ENCODE measurements at regions not wholly inside any gene's neighbourhood (a gene's known extent, or its start where the extent isn't known, plus 50 kb on each side); places are given as distances from the start of the nearest gene placed in this dataset.
A peak's percentile ranks its signal among the peaks of the same experiment; 100 is the strongest.

GRCh38 chr6:106729841-106730240 lies 100.5 kb downstream of the QRSL1 start:
- no peaks in the 10 kb centered on the region for H3K79me2 ChIP-seq (ENCODE audit: control insufficient read depth, insufficient read depth, low read length)
- Mint-ChIP-seq H3K4me3 (peak overlapping the region; percentile 6), H3K27ac (peak overlapping the region; percentile 16), H3K9me3 (ENCODE audit: insufficient read depth) (no peaks in the 10 kb centered on the region), H3K4me1 (peaks cover 46% of the 10 kb centered on the region), H3K27me3 (no peaks in the 10 kb centered on the region)
- H3K4me2 ChIP-seq (replicated peaks; ENCODE audit: low read depth, low read length, poor library complexity, severe bottlenecking), result peak overlapping the region; percentile 39
- H3K4me3 ChIP-seq (ENCODE audit: control extremely low read depth in 1 of 5, extremely low read depth in 1 of 5, insufficient read depth in 1 of 5, low read depth in 2 of 5, low read length in 4 of 5), result peak overlapping the region in 2 of 5 experiments; percentile 10 to 39
- H3K36me3 ChIP-seq (replicated peaks in 1 of 2; ENCODE audit: control extremely low read depth in 1 of 2, control insufficient read depth in 1 of 2, extremely low read depth in 1 of 2, insufficient read depth in 2 of 2, low read length in 1 of 2), result no peaks in the 10 kb centered on the region
- peaks cover 20 to 24% of the 10 kb centered on the region in 2 donors for H3K4me1 ChIP-seq (ENCODE audit: control insufficient read depth in 2 of 2, insufficient read depth in 2 of 2, low read length in 2 of 2)
- WGBS (ENCODE audit: insufficient coverage), result 28% methylated on average over 3 of the region's 4 CpGs
- H3K9ac ChIP-seq (ENCODE audit: low read length), result no peak overlapping the region
- no peak for TF ChIP-seq CTCF (IDR thresholded peaks at IDR 0.05)
- no peak for TF ChIP-seq EZH2 (IDR thresholded peaks at IDR 0.05; ENCODE audit: borderline replicate concordance, insufficient read depth, low read depth, low read length, poor library complexity, severe bottlenecking)
- DNase-seq (no peak), ATAC-seq (ENCODE audit: low read depth) (peak; percentile 41)
- H3K27ac ChIP-seq (ENCODE audit: low read length in 2 of 2), result peak overlapping the region in 1 of 2 donors; percentile 38
- H4K20me1 ChIP-seq (ENCODE audit: control insufficient read depth, insufficient read depth, low read length, poor library complexity, severe bottlenecking), result no peaks in the 10 kb centered on the region
- ChIA-PET POLR2A (no interaction called here), CTCF (no interaction called here)
- peak overlapping the region; percentile 43 for H2AFZ ChIP-seq (ENCODE audit: insufficient read depth, low read depth, low read length, poor library complexity, severe bottlenecking)
- no peaks in the 10 kb centered on the region for H3K27me3 ChIP-seq (replicated peaks in 1 of 4; ENCODE audit: control extremely low read depth in 1 of 4, control insufficient read depth in 3 of 4, insufficient read depth in 4 of 4, low read length in 3 of 4)
- intact Hi-C loops (cut with micrococcal nuclease), result no loop called here
- H3K9me3 ChIP-seq (ENCODE audit: control extremely low read depth in 1 of 3, control insufficient read depth in 2 of 3, insufficient read depth in 1 of 3, low read length in 2 of 3), result no peaks in the 10 kb centered on the region

DNA sequence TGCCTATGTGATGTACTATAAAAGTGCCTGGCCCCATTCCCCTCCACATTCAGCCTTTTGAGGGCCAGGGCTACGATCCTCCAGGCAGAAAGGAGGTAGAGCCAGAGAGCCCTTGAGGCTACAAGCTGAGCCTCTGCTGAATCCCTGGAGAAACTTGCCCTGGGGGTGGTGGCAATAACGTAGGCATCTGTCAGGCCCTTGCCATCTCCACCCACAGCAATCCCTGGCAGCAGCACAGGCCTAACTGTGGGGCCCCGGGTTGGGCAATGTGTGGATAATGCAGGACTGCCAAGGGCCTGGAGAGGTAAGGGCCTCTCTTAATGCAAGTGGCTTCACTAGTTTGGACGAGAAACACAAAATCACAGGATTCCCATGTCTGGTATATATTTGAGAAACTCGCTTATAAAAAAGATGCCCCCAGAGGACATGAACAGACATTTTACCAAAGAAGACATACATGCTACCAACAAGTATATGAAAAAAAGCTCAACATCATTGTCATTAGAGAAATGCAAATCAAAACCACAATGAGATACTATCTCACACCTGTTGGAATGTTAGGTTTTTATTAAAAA lies 99.0 kb downstream of the QRSL1 start:
- Histone ChIP-seq H3K4me3 (ENCODE audit: control extremely low read depth in 1 of 5, extremely low read depth in 1 of 5, insufficient read depth in 1 of 5, low read depth in 2 of 5, low read length in 4 of 5) (no peak overlapping the region), H3K36me3 (replicated peaks in 1 of 2; ENCODE audit: control extremely low read depth in 1 of 2, control insufficient read depth in 1 of 2, extremely low read depth in 1 of 2, insufficient read depth in 2 of 2, low read length in 1 of 2) (no peaks in the 10 kb centered on the region), H3K79me2 (ENCODE audit: control insufficient read depth, insufficient read depth, low read length) (no peaks in the 10 kb centered on the region), H4K20me1 (ENCODE audit: control insufficient read depth, insufficient read depth, low read length, poor library complexity, severe bottlenecking) (no peaks in the 10 kb centered on the region), H3K4me2 (replicated peaks; ENCODE audit: low read depth, low read length, poor library complexity, severe bottlenecking) (no peak overlapping the region), H3K9me3 (ENCODE audit: control extremely low read depth in 1 of 3, control insufficient read depth in 2 of 3, insufficient read depth in 1 of 3, low read length in 2 of 3) (no peaks in the 10 kb centered on the region), H3K9ac (ENCODE audit: low read length) (no peak overlapping the region), H3K27me3 (replicated peaks in 1 of 4; ENCODE audit: control extremely low read depth in 1 of 4, control insufficient read depth in 3 of 4, insufficient read depth in 4 of 4, low read length in 3 of 4) (no peaks in the 10 kb centered on the region), H2AFZ (ENCODE audit: insufficient read depth, low read depth, low read length, poor library complexity, severe bottlenecking) (no peak overlapping the region), H3K4me1 (ENCODE audit: control insufficient read depth in 2 of 2, insufficient read depth in 2 of 2, low read length in 2 of 2) (peaks cover 18 to 24% of the 10 kb centered on the region in 2 donors), H3K27ac (ENCODE audit: low read length in 2 of 2) (no peak overlapping the region)
- intact Hi-C loops (cut with micrococcal nuclease), result no loop called here
- peak overlapping the region; percentile 7 for H3K4me3 Mint-ChIP-seq
- H3K27ac Mint-ChIP-seq, result no peak overlapping the region
- no peaks in the 10 kb centered on the region for H3K9me3 Mint-ChIP-seq (ENCODE audit: insufficient read depth)
- POLR2A ChIA-PET, result no interaction called here
- no peaks in the 10 kb centered on the region for H3K27me3 Mint-ChIP-seq
- ATAC-seq (ENCODE audit: low read depth) (no peak), DNase-seq (no peak)
- H3K4me1 Mint-ChIP-seq, result peaks cover 42% of the 10 kb centered on the region
- WGBS (ENCODE audit: insufficient coverage), result 100% methylated on average over 1 of the region's 5 CpGs
- TF ChIP-seq CTCF (IDR thresholded peaks at IDR 0.05) (no peak), EZH2 (IDR thresholded peaks at IDR 0.05; ENCODE audit: borderline replicate concordance, insufficient read depth, low read depth, low read length, poor library complexity, severe bottlenecking) (no peak)
- CTCF ChIA-PET, result interaction anchor here (0.8 to 1.7 kb wide), 8 partner anchors 14 to 283 kb away, joined by 3 to 6 read pairs (median 3); no protein-coding TSS in a partner anchor
